GM18873 (cell line): ENCODE measurements at regions not wholly inside any gene's neighbourhood (a gene's known extent, or its start where the extent isn't known, plus 50 kb on each side); places are given as distances from the start of the nearest gene placed in this dataset.

Experiments
- ATAC-seq: cut with Tn5 transposase; IDR thresholded peaks from one replicate; pipeline ENCODE4 v1.9.1; 2021; ENCODE audit warnings: mild to moderate bottlenecking, moderate library complexity, moderate number of reproducible peaks; ENCODE audit not compliant: unreplicated experiment, low FRiP score

GRCh38 chr13:105165449-105166125 lies 1369.9 kb downstream of the EFNB2 start:
- no peak for ATAC-seq

- ATAC-seq: no peak
These were observed 1375.6 kb downstream of the EFNB2 start for GRCh38 chr13:105159841-105160240.

- no peak for ATAC-seq
These were observed 1381.9 kb downstream of the EFNB2 start for GRCh38 chr13:105153611-105154010.

- ATAC-seq: no peak
These were observed 1383.8 kb downstream of the EFNB2 start for GRCh38 chr13:105151639-105152038.

GRCh38 chr13:105147461-105147860 lies 1388.0 kb downstream of the EFNB2 start:
- ATAC-seq: no peak

- no peak for ATAC-seq
These were observed 1390.5 kb downstream of the EFNB2 start for GRCh38 chr13:105144936-105145335.

- no peak for ATAC-seq
These were observed 1391.4 kb downstream of the EFNB2 start for GRCh38 chr13:105144020-105144419.

GRCh38 chr13:105142556-105142955 lies 1392.9 kb downstream of the EFNB2 start:
- ATAC-seq: no peak

GRCh38 chr13:105139380-105140285 lies 1395.8 kb downstream of the EFNB2 start:
- ATAC-seq: peak; percentile 96

- peak; percentile 2 for ATAC-seq
These were observed 1396.4 kb downstream of the EFNB2 start for GRCh38 chr13:105139048-105139379.

GRCh38 chr13:105135852-105136615 lies 1399.4 kb downstream of the EFNB2 start:
- ATAC-seq: no peak

- no peak for ATAC-seq
These were observed 1407.7 kb downstream of the EFNB2 start for GRCh38 chr13:105127732-105128131.

- no peak for ATAC-seq
These were observed 1414.2 kb downstream of the EFNB2 start for GRCh38 chr13:105121221-105121620.

- no peak for ATAC-seq
These were observed 1417.0 kb downstream of the EFNB2 start for GRCh38 chr13:105118426-105118985.

- no peak for ATAC-seq
These were observed 1418.5 kb downstream of the EFNB2 start for GRCh38 chr13:105116966-105117365.

- no peak for ATAC-seq
These were observed 1422.9 kb downstream of the EFNB2 start for GRCh38 chr13:105112561-105112960.

- ATAC-seq: no peak
These were observed 1427.7 kb downstream of the EFNB2 start for GRCh38 chr13:105107781-105108180.

- no peak for ATAC-seq
These were observed 1430.0 kb downstream of the EFNB2 start for GRCh38 chr13:105105471-105105870.

- ATAC-seq: no peak
These were observed 1437.9 kb downstream of the EFNB2 start for GRCh38 chr13:105097521-105097920.

GRCh38 chr13:105089858-105090643 lies 1445.4 kb downstream of the EFNB2 start:
- no peak for ATAC-seq
